Erythroblast (primary cell): ENCODE measurements at regions not wholly inside any gene's neighbourhood (a gene's known extent, or its start where the extent isn't known, plus 50 kb on each side); places are given as distances from the start of the nearest gene placed in this dataset.

ENCODE experiments used
- GATA1 ChIP-seq: IDR thresholded peaks from 2 replicates; pipeline ENCODE4 v1.6.1; 2011; ENCODE audit warnings: low read depth, mild to moderate bottlenecking, control low read depth, low read length, moderate library complexity
- POLR2A ChIP-seq: IDR thresholded peaks from 2 replicates; pipeline ENCODE4 v1.6.1; 2011; ENCODE audit warnings: mild to moderate bottlenecking, low read length

GRCh38 chr6:13874191-13874549, 50.6 kb upstream of the RNF182 start:
- TF ChIP-seq POLR2A (no peak), GATA1 (no peak)
